GM13977 (cell line): ENCODE measurements at regions not wholly inside any gene's neighbourhood (a gene's known extent, or its start where the extent isn't known, plus 50 kb on each side); places are given as distances from the start of the nearest gene placed in this dataset.

Source experiments
- DNase-seq: peaks from one replicate; pipeline ENCODE4 v3.0.0; 2012; ENCODE audit warnings: low spot score
- CTCF ChIP-seq: IDR thresholded peaks from 2 replicates; pipeline ENCODE4 v1.5.1; 2012; ENCODE audit warnings: mild to moderate bottlenecking, control low read depth; ENCODE audit not compliant: insufficient read depth; ENCODE audit errors: extremely low read depth, missing control alignments
- in situ Hi-C: fragments of 300-500 bp; cut with MboI; formaldehyde crosslinking; loops from one replicate; pipeline ENCODE4 v1.12.0; 2022; ENCODE audit warnings: low sequenced_read_pairs, low pct_unique_long_range_greater_than_20kb, mixed read lengths, inconsistent platforms; ENCODE audit not compliant: unreplicated experiment

DNA sequence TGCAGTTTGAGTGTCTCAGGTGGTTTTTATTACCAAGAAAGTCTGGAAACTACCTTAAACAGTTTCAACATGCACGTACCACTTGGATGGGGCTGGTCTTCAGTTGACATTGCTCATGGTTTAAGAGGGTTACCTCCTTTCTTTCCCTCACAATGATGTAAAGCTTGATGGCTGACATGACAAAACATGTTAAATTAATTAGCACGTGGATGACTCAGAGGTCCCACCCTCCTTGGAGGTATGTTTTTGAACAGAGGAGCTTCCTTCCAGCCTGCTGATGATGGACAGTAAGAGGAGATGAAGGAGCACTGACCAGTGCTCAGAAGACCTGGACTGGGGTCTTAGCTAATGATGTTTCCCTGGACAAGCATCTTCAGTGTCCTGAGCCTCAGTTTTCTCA lies 322.3 kb upstream of the PODXL start:
- in situ Hi-C loops, result no loop called here
- no peak for TF ChIP-seq CTCF
- DNase-seq, result no peak

GRCh38 chr7:131873581-131873980 lies 317.2 kb upstream of the PODXL start:
- DNase-seq, result no peak
- in situ Hi-C loops, result no loop called here
- no peak for TF ChIP-seq CTCF

GRCh38 chr7:131869986-131870385 lies 313.6 kb upstream of the PODXL start:
- in situ Hi-C loops, result no loop called here
- DNase-seq, result no peak
- no peak for TF ChIP-seq CTCF

DNA sequence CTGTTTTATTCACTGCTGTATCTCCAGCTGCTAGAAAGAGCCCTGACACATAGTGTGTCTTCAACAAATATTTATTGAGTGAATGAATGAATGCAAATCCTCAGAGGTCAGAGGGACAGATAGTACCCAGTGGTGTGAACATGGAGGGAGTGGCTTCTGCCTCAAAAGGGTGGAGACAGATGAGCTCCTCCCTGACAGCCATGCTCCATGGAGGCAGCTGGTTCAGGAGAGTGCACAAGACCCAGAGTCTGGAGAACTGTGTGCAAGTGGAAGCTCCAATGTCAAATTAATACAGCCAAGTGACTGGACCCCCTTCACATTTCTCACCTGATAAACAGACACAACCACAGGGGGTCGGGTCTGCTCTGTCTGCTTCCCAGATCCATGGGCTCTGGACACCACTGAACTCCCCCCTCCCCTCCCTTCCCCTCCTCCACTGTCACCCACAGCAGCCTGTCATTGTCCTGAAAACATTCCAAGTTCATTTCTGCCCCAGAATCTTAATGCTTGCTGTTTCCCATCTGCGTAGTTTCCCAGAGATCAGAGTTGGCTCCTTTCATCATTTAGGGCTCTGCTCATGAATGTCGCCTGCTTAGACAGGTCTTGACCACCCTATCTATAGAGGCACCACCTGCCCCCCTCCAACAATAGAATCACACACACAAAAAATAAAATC lies 312.9 kb upstream of the PODXL start:
- no peak for TF ChIP-seq CTCF
- in situ Hi-C loops, result no loop called here

GRCh38 chr7:131867461-131867860 lies 311.0 kb upstream of the PODXL start:
- no peak for TF ChIP-seq CTCF
- in situ Hi-C loops, result no loop called here

More for the DNA sequence above, 312.9 kb upstream of the PODXL start:
- no peak for DNase-seq

GRCh38 chr7:131865911-131866310 lies 309.5 kb upstream of the PODXL start:
- TF ChIP-seq CTCF, result no peak
- in situ Hi-C loops, result no loop called here
- no peak for DNase-seq

More at GRCh38 chr7:131867461-131867860, 311.0 kb upstream of the PODXL start:
- DNase-seq, result no peak
